HCT116 (cell line): ENCODE measurements at regions not wholly inside any gene's neighbourhood (a gene's known extent, or its start where the extent isn't known, plus 50 kb on each side); places are given as distances from the start of the nearest gene placed in this dataset.

Experiments used
- ATAC-seq: fragments of 200-7000 bp; cut with Tn5 transposase; 2 replicates; pipeline ENCODE4 v1.9.1; 2020; ENCODE audit warnings: mild to moderate bottlenecking, moderate library complexity
- BruUV-seq: library from RNA; stranded (reverse); fragments of 400-500 nt; replicated peaks from 2 replicates; lab custom pipeline; 2021; lab: Mats Ljungman, UMichigan
- CTCF ChIA-PET: fragments of 300-600 bp; sonication (Branson Sonifier 250); formaldehyde crosslinking; loops from one replicate; lab custom pipeline; 2021; ENCODE audit warnings: antibody characterized with exemption; lab: Charles Lee
- POLR2A ChIA-PET: fragments of 300-600, 350-600 bp; sonication (Branson Sonifier 250); formaldehyde crosslinking; loops from one replicate; lab custom pipeline; 2021; ENCODE audit warnings: antibody characterized with exemption; lab: Charles Lee
- RAD21 ChIA-PET, 2 experiments: fragments of 300-600 bp; sonication (Branson Sonifier 250); formaldehyde crosslinking; loops; one replicate each; lab custom pipeline; 2023; ENCODE audit warnings: low total read pairs in 2 of 2; ENCODE audit not compliant: uncharacterized antibody in 2 of 2, unreplicated experiment in 2 of 2, low non-redundant PET in 1 of 2; lab: Charles Lee
- DNase-seq: peaks from one replicate; pipeline ENCODE4 v3.0.0-alpha.2; 2010; ENCODE audit warnings: low read depth, low spot score
- H2AFZ ChIP-seq: fragments of 200-600 bp; shearing (Covaris generic), sonication (generic); 2 replicates; pipeline ENCODE4 v1.6.1; 2017; ENCODE audit warnings: low read depth, mixed run types, mixed read lengths, antibody characterized with exemption, low read length; ENCODE audit not compliant: poor library complexity, severe bottlenecking
- H3K27ac ChIP-seq: 2 replicates; pipeline ENCODE4 v1.5.1; 2012; ENCODE audit warnings: low read depth, low read length
- H3K27me3 ChIP-seq: fragments of 200-600 bp; sonication (generic); 2 replicates; pipeline ENCODE4 v1.6.1; 2016; ENCODE audit warnings: mixed run types, low read length, mixed read lengths; ENCODE audit not compliant: insufficient read depth
- H3K36me3 ChIP-seq, 2 experiments: fragments of 200-500 bp in 1 of 2; fragments of 200-600 bp in 1 of 2; sonication (Bioruptor generic) in 1 of 2; sonication (generic) in 1 of 2; 2 replicates each; pipeline versions ENCODE4 v1.5.1 to v1.6.1; 2014 to 2016; ENCODE audit warnings: low read length in 2 of 2, inconsistent platforms in 1 of 2, mixed read lengths in 1 of 2, mixed run types in 1 of 2; ENCODE audit not compliant: insufficient read depth in 2 of 2, control insufficient read depth in 1 of 2
- H3K4me1 ChIP-seq, 2 experiments: fragments of 200-600 bp in 1 of 2; sonication (generic) in 1 of 2; 2 replicates each; pipeline versions ENCODE4 v1.5.1 to v1.6.1; 2012 to 2017; ENCODE audit warnings: low read length in 2 of 2, inconsistent platforms in 1 of 2, mild to moderate bottlenecking in 1 of 2, mixed read lengths in 1 of 2, mixed run types in 1 of 2, moderate library complexity in 1 of 2; ENCODE audit not compliant: insufficient read depth in 2 of 2, control insufficient read depth in 1 of 2
- H3K4me2 ChIP-seq: fragments of 200-600 bp; sonication (generic); 2 replicates; pipeline ENCODE4 v1.6.1; 2017; ENCODE audit warnings: mixed run types, low read length, mixed read lengths
- H3K4me3 ChIP-seq, 2 experiments: fragments of 200-600 bp in 1 of 2; sonication (generic) in 1 of 2; replicated peaks in 1 of 2; 2 replicates each; pipeline ENCODE4 v1.5.1; 2011 to 2016; ENCODE audit warnings: low read length in 2 of 2, control low read depth in 1 of 2, low read depth in 1 of 2, mild to moderate bottlenecking in 1 of 2, mixed read lengths in 1 of 2, mixed run types in 1 of 2
- H3K79me2 ChIP-seq: fragments of 200-600 bp; sonication (generic); 2 replicates; pipeline ENCODE4 v1.6.1; 2017; ENCODE audit warnings: mild to moderate bottlenecking, mixed run types, low read length, moderate library complexity, mixed read lengths; ENCODE audit not compliant: insufficient read depth
- H3K9ac ChIP-seq: fragments of 200-600 bp; sonication (generic); 2 replicates; pipeline ENCODE4 v1.6.1; 2016; ENCODE audit warnings: low read length, mixed read lengths
- H3K9me2 ChIP-seq: fragments of 200-600 bp; sonication (generic), shearing (Covaris generic); 2 replicates; pipeline ENCODE4 v1.6.1; 2017; ENCODE audit warnings: mixed run types, mild to moderate bottlenecking, moderate library complexity; ENCODE audit not compliant: insufficient read depth
- H3K9me3 ChIP-seq, 2 experiments: fragments of 200-500 bp in 1 of 2; fragments of 200-600 bp in 1 of 2; sonication (Bioruptor generic) in 1 of 2; sonication (generic) in 1 of 2; 2 replicates each; pipeline ENCODE4 v1.6.1; 2014 to 2017; ENCODE audit warnings: low read length in 2 of 2, mixed read lengths in 2 of 2, inconsistent platforms in 1 of 2, low read depth in 1 of 2, mild to moderate bottlenecking in 1 of 2, mixed run types in 1 of 2, moderate library complexity in 1 of 2; ENCODE audit not compliant: control insufficient read depth in 1 of 2, insufficient read depth in 1 of 2
- H4K20me1 ChIP-seq: fragments of 200-600 bp; sonication (generic), shearing (Covaris generic); 2 replicates; pipeline ENCODE4 v1.6.1; 2017; ENCODE audit warnings: mixed run types, mild to moderate bottlenecking, moderate library complexity; ENCODE audit not compliant: insufficient read depth
- CBX3 ChIP-seq: IDR thresholded peaks from 2 replicates; pipeline ENCODE4 v1.6.1; 2012; ENCODE audit warnings: low read depth
- CTCF ChIP-seq, 3 experiments: fragments of 200-600 bp in 1 of 3; sonication (generic) in 1 of 3; IDR thresholded peaks in 2 of 3; conservative IDR thresholded peaks in 1 of 3; 2 replicates each; pipeline ENCODE4 v1.5.1; 2012 to 2017; ENCODE audit warnings: low read depth in 2 of 3, low read length in 2 of 3, antibody characterized with exemption in 1 of 3, borderline replicate concordance in 1 of 3, control low read depth in 1 of 3, mild to moderate bottlenecking in 1 of 3, mixed read lengths in 1 of 3, mixed run types in 1 of 3, moderate library complexity in 1 of 3; ENCODE audit not compliant: insufficient read depth in 1 of 3
- EGR1 ChIP-seq: IDR thresholded peaks from 2 replicates; pipeline ENCODE4 v1.6.1; 2012; ENCODE audit warnings: low read depth
- EZH2phosphoT487 ChIP-seq: fragments of 200-600 bp; IDR thresholded peaks from 2 replicates; pipeline ENCODE4 v1.6.1; 2018; ENCODE audit warnings: antibody characterized with exemption, borderline replicate concordance
- FOSL1 ChIP-seq: IDR thresholded peaks from 2 replicates; pipeline ENCODE4 v1.6.1; 2012; ENCODE audit warnings: low read depth
- JUND ChIP-seq: IDR thresholded peaks from 2 replicates; pipeline ENCODE4 v1.6.1; 2012
- RAD21 ChIP-seq: IDR thresholded peaks from 2 replicates; pipeline ENCODE4 v1.6.1; 2012; ENCODE audit warnings: low read depth, mild to moderate bottlenecking
- SP1 ChIP-seq: IDR thresholded peaks from 2 replicates; pipeline ENCODE4 v1.6.1; 2012; ENCODE audit warnings: low read depth
- SRF ChIP-seq: IDR thresholded peaks from 2 replicates; pipeline ENCODE4 v1.6.1; 2012; ENCODE audit warnings: low read depth
- ZBTB33 ChIP-seq: IDR thresholded peaks from 2 replicates; pipeline ENCODE4 v1.6.1; 2011; ENCODE audit warnings: mild to moderate bottlenecking, low read length, moderate library complexity; ENCODE audit not compliant: insufficient replicate concordance; ENCODE audit errors: extremely low read depth
- ZNF274 ChIP-seq: fragments of 200-500 bp; sonication (Bioruptor generic); IDR thresholded peaks from 2 replicates; pipeline ENCODE4 v1.6.1; 2014; ENCODE audit warnings: mild to moderate bottlenecking, low read depth, low read length, inconsistent platforms
- intact Hi-C: fragments of 100-400 bp; cut with micrococcal nuclease; formaldehyde crosslinking; loops from 2 replicates; pipeline ENCODE4 v1.10.0; 2022

- H3K4me1 ChIP-seq: no peaks in the 10 kb centered on the region
- no peaks in the 10 kb centered on the region for H3K27me3 ChIP-seq
- intact Hi-C loops: no loop called here
- H3K27ac ChIP-seq: no peak overlapping the region
- H3K36me3 ChIP-seq: no peaks in the 10 kb centered on the region
- no peak overlapping the region for H3K9ac ChIP-seq
- no TSS peak for BruUV-seq
- no peak overlapping the region for H3K4me2 ChIP-seq
- RAD21 ChIA-PET: no interaction called here
- H4K20me1 ChIP-seq: no peaks in the 10 kb centered on the region
- H2AFZ ChIP-seq: no peak overlapping the region
- H3K9me3 ChIP-seq: peaks cover 7 to 20% of the 10 kb centered on the region in 2 experiments; a peak in 2 of 4 replicates
- no peak overlapping the region for H3K4me3 ChIP-seq
- no peak for ATAC-seq
- H3K9me2 ChIP-seq: no peaks in the 10 kb centered on the region
- H3K79me2 ChIP-seq: no peaks in the 10 kb centered on the region
- CTCF ChIA-PET: no interaction called here
- POLR2A ChIA-PET: no interaction called here
- no peak for DNase-seq
- TF ChIP-seq SP1 (no peak), CTCF (IDR thresholded peaks at IDR 0.05 in 2 of 3, conservative IDR thresholded peaks at IDR 0.05 in 1 of 3; ENCODE audit: borderline replicate concordance in 1 of 3, insufficient read depth in 1 of 3, low read depth in 2 of 3, low read length in 2 of 3) (no peak), CBX3 (no peak), SRF (no peak)
- TF ChIP-seq, all 23 proteins: peak for 0
These were observed 845.9 kb downstream of the MAT2B start for GRCh38 chr5:164351245-164351834.

- intact Hi-C loops: no loop called here
- POLR2A ChIA-PET: no interaction called here
- H3K9me3 ChIP-seq: peaks cover 7 to 23% of the 10 kb centered on the region in 2 experiments; a peak in 2 of 4 replicates
- H2AFZ ChIP-seq: no peak overlapping the region
- no peak for DNase-seq
- TF ChIP-seq JUND (no peak), RAD21 (no peak), EGR1 (no peak), ZNF274 (no peak), FOSL1 (no peak), EZH2phosphoT487 (no peak), ZBTB33 (no peak)
- TF ChIP-seq, all 23 proteins: peak for 0
- no peaks in the 10 kb centered on the region for H3K9me2 ChIP-seq
- no peak overlapping the region for H3K27ac ChIP-seq
- ChIA-PET CTCF (no interaction called here), RAD21 (no interaction called here)
- no peaks in the 10 kb centered on the region for H3K79me2 ChIP-seq
- no peaks in the 10 kb centered on the region for H3K27me3 ChIP-seq
- H3K4me1 ChIP-seq: no peaks in the 10 kb centered on the region
- no peaks in the 10 kb centered on the region for H4K20me1 ChIP-seq
- no peaks in the 10 kb centered on the region for H3K36me3 ChIP-seq
- ATAC-seq: no peak
- no TSS peak for BruUV-seq
- no peak overlapping the region for H3K4me2 ChIP-seq
- no peak overlapping the region for H3K9ac ChIP-seq
- no peak overlapping the region for H3K4me3 ChIP-seq
These were observed 847.3 kb downstream of the MAT2B start for GRCh38 chr5:164352695-164353094.
